Activated T-helper 2 cell treated with anti-CD3 and anti-CD28 coated beads, Interferon-gamma antibody, Interleukin-2, Interleukin-4, amounts not matched to agents 10 μg/mL and 5 μg/mL and 100 μg/mL, durations not matched to agents 14 hours and 24 hours and 36 hours (primary cell): ENCODE measurements at regions not wholly inside any gene's neighbourhood (a gene's known extent, or its start where the extent isn't known, plus 50 kb on each side); places are given as distances from the start of the nearest gene placed in this dataset.

Experiments used
- DNase-seq: peaks from one replicate; pipeline ENCODE4 v3.0.0; 2021; ENCODE audit warnings: low spot score
- H3K27ac Mint-ChIP-seq: one replicate; pipeline ENCODE4 v1.8.0; 2021; ENCODE audit warnings: mixed read lengths
- H3K27me3 Mint-ChIP-seq: one replicate; pipeline ENCODE4 v1.8.0; 2021; ENCODE audit warnings: low read depth, mixed read lengths
- H3K36me3 Mint-ChIP-seq: one replicate; pipeline ENCODE4 v1.8.0; 2021; ENCODE audit warnings: low read depth, mixed read lengths
- H3K4me1 Mint-ChIP-seq: one replicate; pipeline ENCODE4 v1.8.0; 2021; ENCODE audit warnings: low read depth, mixed read lengths
- H3K4me3 Mint-ChIP-seq: one replicate; pipeline ENCODE4 v1.8.0; 2021; ENCODE audit warnings: low read depth, mild to moderate bottlenecking, moderate library complexity, mixed read lengths
- H3K9me3 Mint-ChIP-seq: one replicate; pipeline ENCODE4 v1.8.0; 2021; ENCODE audit warnings: mixed read lengths
- intact Hi-C: fragments of 100-400 bp; cut with micrococcal nuclease; formaldehyde crosslinking; loops from one replicate; pipeline ENCODE4 v1.15.1; 2023

DNA sequence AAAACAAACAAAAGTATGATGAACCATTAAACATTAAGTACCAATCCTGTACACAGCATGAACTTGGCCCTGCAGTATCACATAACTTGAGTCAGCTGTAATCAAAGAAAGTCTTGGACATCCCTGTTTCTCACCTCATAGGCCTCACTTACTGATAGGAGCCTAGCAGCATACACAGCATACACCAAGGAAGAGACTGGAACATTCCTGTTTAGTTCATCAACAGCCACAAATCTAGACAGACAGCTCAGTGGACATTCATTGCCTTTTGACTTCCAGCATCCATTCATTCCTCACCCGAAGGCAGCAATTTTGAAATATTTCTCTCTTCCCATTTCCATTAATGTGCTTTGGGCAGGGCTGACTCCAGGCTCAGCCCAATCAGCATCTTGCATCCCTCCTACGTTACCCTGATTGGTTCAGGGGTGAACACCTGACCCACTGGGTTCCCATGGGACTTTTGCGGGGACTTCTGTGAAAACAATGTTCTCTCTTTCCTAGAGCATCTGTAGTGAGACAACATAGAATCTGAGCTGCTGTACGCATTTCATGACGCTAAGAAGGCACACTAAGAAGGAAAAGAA is 336.7 kb upstream of the ZFHX3 start:
- Mint-ChIP-seq H3K9me3 (no peaks in the 10 kb centered on the region), H3K4me1 (no peaks in the 10 kb centered on the region), H3K36me3 (no peaks in the 10 kb centered on the region), H3K27ac (no peak overlapping the region), H3K27me3 (no peaks in the 10 kb centered on the region), H3K4me3 (no peak overlapping the region)
- intact Hi-C loops, result no loop called here
- DNase-seq, result no peak

DNA sequence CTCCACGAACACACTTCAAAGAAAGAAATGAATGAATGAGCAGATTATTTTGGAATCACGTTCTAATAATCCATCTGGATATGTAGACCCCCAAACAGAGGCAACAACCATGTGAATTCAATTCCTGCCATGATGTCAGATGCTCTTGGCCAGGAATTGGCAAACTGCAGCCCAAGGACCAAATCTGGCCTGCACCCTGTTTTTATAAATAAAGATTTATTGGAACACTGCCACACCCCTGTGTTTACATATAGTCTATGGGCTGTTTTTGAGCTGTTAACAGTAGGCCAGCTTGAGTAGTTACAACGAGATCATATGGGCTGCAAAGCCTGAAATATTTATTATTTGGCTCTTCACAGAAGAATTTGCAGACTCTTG is 336.0 kb upstream of the ZFHX3 start:
- Mint-ChIP-seq H3K9me3 (no peaks in the 10 kb centered on the region), H3K4me1 (no peaks in the 10 kb centered on the region), H3K27me3 (no peaks in the 10 kb centered on the region), H3K36me3 (no peaks in the 10 kb centered on the region), H3K4me3 (no peak overlapping the region), H3K27ac (no peak overlapping the region)
- intact Hi-C loops, result no loop called here
- no peak for DNase-seq

DNA sequence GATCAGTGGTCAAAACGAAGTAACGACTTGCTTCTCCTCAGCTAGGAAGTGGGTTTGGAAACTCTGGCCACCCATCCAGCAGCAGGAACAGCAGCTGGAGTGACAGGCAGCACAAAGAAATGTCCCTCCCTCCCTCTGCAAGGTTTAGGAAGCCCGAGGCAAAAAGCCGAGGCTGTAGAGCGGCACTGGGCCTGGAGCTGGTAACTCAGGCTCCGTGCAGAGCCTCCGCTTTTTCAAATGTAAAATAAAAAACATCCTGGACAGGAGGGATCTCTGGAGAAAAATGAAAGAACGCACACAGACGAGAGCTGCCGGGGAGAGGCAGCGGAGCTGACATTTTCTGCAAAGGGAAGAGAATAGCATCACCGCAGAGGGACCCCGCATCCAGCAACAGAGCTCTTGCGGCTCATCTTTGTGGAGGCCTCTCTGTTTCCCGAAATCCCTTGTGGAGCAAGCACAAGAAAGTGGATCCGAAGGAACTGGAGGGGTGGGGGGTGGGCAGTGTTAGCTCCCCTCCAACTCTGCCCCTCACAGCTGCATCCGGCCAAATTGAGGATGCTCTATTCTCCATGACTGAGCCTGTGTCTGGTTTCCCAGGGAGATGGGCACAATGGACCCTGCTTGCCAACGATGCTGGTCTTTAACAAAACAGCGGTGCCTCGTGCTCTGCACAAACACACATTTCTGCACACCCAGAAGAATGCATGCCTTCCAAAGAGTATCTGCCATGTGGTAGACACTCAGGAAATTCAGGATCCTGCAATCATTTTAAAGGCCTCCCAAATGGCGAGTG is 335.5 kb upstream of the ZFHX3 start:
- Mint-ChIP-seq H3K36me3 (no peaks in the 10 kb centered on the region), H3K4me3 (no peak overlapping the region), H3K27me3 (no peaks in the 10 kb centered on the region), H3K4me1 (no peaks in the 10 kb centered on the region), H3K9me3 (no peaks in the 10 kb centered on the region), H3K27ac (no peak overlapping the region)
- intact Hi-C loops, result no loop called here
- DNase-seq, result no peak

GRCh38 chr16:73378471-73378870 is 330.5 kb upstream of the ZFHX3 start:
- Mint-ChIP-seq H3K27ac (no peak overlapping the region), H3K4me3 (no peak overlapping the region), H3K27me3 (no peaks in the 10 kb centered on the region), H3K4me1 (no peaks in the 10 kb centered on the region), H3K36me3 (no peaks in the 10 kb centered on the region), H3K9me3 (no peaks in the 10 kb centered on the region)
- intact Hi-C loops, result no loop called here
- DNase-seq, result no peak

- intact Hi-C loops, result no loop called here
- Mint-ChIP-seq H3K27ac (no peak overlapping the region), H3K4me3 (no peak overlapping the region), H3K9me3 (peaks cover 3% of the 10 kb centered on the region), H3K36me3 (no peaks in the 10 kb centered on the region), H3K27me3 (no peaks in the 10 kb centered on the region), H3K4me1 (no peaks in the 10 kb centered on the region)
- no peak for DNase-seq
Observed at GRCh38 chr16:73371584-73372319, 323.8 kb upstream of the ZFHX3 start.

GRCh38 chr16:73369851-73370250 is 321.9 kb upstream of the ZFHX3 start:
- intact Hi-C loops, result no loop called here
- Mint-ChIP-seq H3K4me3 (no peak overlapping the region), H3K27me3 (no peaks in the 10 kb centered on the region), H3K4me1 (no peaks in the 10 kb centered on the region), H3K9me3 (peaks cover 3% of the 10 kb centered on the region), H3K27ac (no peak overlapping the region), H3K36me3 (no peaks in the 10 kb centered on the region)
- no peak for DNase-seq

GRCh38 chr16:73368715-73369114 is 320.8 kb upstream of the ZFHX3 start:
- H3K9me3 Mint-ChIP-seq, result peaks cover 3% of the 10 kb centered on the region
- no peak overlapping the region for H3K4me3 Mint-ChIP-seq
- no peak overlapping the region for H3K27ac Mint-ChIP-seq
- no peaks in the 10 kb centered on the region for H3K36me3 Mint-ChIP-seq
- H3K4me1 Mint-ChIP-seq, result no peaks in the 10 kb centered on the region
- no peak for DNase-seq
- intact Hi-C loops, result no loop called here
- H3K27me3 Mint-ChIP-seq, result no peaks in the 10 kb centered on the region

DNA sequence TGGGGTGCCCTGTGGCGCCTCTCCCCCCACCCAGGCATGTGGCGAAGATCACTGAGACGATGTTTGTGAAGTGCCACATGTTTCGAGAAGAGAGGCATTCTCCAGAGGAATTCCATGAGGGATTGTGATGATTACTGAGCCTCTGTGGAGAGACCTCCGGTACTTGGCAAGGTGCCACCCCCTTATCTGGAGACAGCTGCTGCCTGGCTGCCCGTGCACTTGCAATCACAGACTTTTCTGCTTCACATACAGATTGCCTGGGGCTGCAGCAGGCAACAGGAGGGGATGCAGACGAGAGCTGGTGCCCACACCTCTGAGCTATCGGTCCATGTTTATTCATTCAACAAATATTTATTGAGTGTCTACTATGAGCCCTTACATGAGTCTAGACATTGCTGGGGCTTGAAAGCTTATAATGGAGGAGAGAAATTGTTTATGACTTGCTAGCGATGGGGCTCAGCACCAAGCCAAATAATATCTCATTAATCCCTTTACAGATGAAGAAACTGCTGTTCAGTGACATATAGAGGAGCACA is 317.2 kb upstream of the ZFHX3 start:
- DNase-seq, result no peak
- Mint-ChIP-seq H3K27me3 (no peaks in the 10 kb centered on the region), H3K4me1 (no peaks in the 10 kb centered on the region), H3K36me3 (no peaks in the 10 kb centered on the region), H3K4me3 (no peak overlapping the region), H3K27ac (no peak overlapping the region), H3K9me3 (no peaks in the 10 kb centered on the region)
- intact Hi-C loops, result no loop called here

- Mint-ChIP-seq H3K4me1 (no peaks in the 10 kb centered on the region), H3K36me3 (no peaks in the 10 kb centered on the region), H3K9me3 (no peaks in the 10 kb centered on the region), H3K4me3 (no peak overlapping the region), H3K27me3 (no peaks in the 10 kb centered on the region), H3K27ac (no peak overlapping the region)
- DNase-seq, result no peak
- intact Hi-C loops, result no loop called here
Observed at GRCh38 chr16:73364413-73364812, 316.5 kb upstream of the ZFHX3 start.

GRCh38 chr16:73361061-73361460 is 313.1 kb upstream of the ZFHX3 start:
- no peak overlapping the region for H3K27ac Mint-ChIP-seq
- intact Hi-C loops, result no loop called here
- no peaks in the 10 kb centered on the region for H3K27me3 Mint-ChIP-seq
- no peak for DNase-seq
- H3K36me3 Mint-ChIP-seq, result no peaks in the 10 kb centered on the region
- no peaks in the 10 kb centered on the region for H3K4me1 Mint-ChIP-seq
- no peaks in the 10 kb centered on the region for H3K9me3 Mint-ChIP-seq
- H3K4me3 Mint-ChIP-seq, result no peak overlapping the region

GRCh38 chr16:73356401-73357079 is 308.6 kb upstream of the ZFHX3 start:
- H3K9me3 Mint-ChIP-seq, result no peaks in the 10 kb centered on the region
- no peaks in the 10 kb centered on the region for H3K27me3 Mint-ChIP-seq
- DNase-seq, result no peak
- H3K36me3 Mint-ChIP-seq, result no peaks in the 10 kb centered on the region
- no peak overlapping the region for H3K27ac Mint-ChIP-seq
- intact Hi-C loops, result no loop called here
- no peak overlapping the region for H3K4me3 Mint-ChIP-seq
- no peaks in the 10 kb centered on the region for H3K4me1 Mint-ChIP-seq

DNA sequence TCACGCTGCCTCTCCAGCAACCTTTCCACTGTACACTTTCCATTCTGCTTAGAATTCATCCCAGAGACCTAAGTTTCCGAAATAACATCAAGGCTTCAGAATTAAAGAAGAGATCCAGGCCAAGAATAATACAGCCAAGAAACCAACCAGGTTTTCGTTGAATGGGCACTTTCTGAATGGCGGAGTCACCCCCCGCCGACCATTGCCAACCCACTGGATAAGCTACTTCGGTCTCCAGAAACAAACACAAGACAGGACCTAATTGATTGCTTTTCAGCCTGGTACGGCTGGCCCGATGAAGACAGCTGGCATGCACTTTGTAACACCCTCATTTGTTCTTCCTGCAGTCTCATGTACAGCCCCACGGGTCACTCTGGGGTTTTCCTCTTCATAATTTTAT is 308.1 kb upstream of the ZFHX3 start:
- Mint-ChIP-seq H3K9me3 (no peaks in the 10 kb centered on the region), H3K36me3 (no peaks in the 10 kb centered on the region), H3K27ac (no peak overlapping the region), H3K4me3 (no peak overlapping the region), H3K4me1 (no peaks in the 10 kb centered on the region), H3K27me3 (no peaks in the 10 kb centered on the region)
- no peak for DNase-seq
- intact Hi-C loops, result no loop called here

GRCh38 chr16:73354434-73354833 is 306.5 kb upstream of the ZFHX3 start:
- Mint-ChIP-seq H3K4me1 (no peaks in the 10 kb centered on the region), H3K4me3 (no peak overlapping the region), H3K9me3 (no peaks in the 10 kb centered on the region), H3K27me3 (no peaks in the 10 kb centered on the region), H3K36me3 (no peaks in the 10 kb centered on the region), H3K27ac (no peak overlapping the region)
- intact Hi-C loops, result no loop called here
- no peak for DNase-seq
